ENCODE measurements at regions not wholly inside any gene's neighbourhood (a gene's known extent, or its start where the extent isn't known, plus 50 kb on each side); places are given as distances from the start of the nearest gene placed in this dataset.

DNA sequence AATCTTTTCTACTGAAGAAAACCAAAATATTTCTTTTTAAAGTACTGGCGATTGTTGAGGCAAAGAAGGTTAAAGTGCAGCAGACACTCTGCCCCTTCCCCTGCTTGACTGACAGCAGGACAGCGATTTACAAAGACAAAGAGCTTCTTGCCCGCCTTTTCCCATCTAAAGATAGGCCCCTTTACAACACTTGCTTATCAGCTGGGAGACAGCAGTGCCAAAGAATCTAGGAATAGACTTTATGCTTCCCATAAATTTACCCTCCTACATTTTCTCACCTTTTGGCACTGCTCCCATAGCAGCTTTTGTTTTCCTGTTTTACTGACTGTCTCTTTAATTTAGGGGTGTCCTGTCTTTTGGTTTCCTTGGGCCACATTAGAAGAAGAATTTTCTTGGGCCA, 824.1 kb downstream of the CCSER2 start:
- no peak for DNase-seq

DNA sequence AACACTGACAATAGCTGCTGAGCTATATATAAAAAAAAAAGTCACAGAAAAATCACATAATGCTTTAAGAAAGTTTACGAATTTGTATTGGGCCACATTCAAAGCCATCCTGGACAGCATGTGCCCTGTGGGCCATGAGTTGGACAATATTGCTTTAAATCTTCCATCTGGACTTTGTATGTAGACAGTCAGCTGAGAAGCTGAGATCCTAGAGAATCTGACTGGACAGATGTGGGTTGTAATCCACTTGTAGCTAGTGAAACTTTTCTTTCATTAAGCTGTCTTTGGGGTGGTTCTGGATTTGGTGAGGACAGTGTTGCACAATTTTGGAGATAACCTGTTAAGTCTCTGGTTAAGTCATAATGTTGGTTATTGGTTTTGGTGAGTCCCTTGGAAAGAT, 824.5 kb downstream of the CCSER2 start:
- DNase-seq = no peak

DNA sequence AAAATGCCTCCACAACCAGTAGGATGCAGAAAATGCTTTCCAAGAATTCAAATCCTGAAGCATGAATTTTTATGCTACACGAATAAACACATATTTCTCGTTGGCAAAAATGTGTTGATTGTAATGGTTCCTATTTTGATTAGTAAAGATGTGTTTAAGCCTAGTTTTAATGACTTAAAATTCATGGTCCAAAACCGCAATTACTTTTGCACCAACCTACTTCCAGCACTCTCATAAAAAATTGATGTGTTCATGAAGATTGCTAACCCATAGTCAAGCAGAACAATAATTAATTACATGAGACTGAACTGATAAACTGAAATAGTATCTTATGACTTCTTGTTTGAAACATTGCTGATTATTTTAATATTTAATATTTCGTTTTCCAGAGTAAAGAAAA, 828.8 kb downstream of the CCSER2 start:
- no peak for DNase-seq

DNA sequence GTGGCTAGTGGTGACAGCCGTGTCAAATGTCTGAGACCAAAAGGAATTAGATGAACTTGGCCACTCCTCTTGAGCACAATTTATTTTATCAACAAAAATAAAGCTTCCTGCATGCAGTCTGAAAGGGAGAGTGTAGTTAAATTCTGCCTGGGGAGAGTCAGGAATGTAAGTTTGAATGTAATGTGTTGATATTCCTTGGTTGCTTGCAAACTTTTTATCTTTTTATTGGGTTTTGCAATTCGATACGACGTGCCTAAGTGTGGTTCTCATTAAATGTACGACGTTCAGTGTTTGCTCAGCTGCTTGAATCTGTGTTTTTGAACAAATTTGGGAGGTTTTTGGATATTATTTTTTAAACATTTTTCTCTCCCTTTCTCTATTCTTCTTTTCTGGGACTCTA, 839.9 kb downstream of the CCSER2 start:
- no peak for DNase-seq

DNA sequence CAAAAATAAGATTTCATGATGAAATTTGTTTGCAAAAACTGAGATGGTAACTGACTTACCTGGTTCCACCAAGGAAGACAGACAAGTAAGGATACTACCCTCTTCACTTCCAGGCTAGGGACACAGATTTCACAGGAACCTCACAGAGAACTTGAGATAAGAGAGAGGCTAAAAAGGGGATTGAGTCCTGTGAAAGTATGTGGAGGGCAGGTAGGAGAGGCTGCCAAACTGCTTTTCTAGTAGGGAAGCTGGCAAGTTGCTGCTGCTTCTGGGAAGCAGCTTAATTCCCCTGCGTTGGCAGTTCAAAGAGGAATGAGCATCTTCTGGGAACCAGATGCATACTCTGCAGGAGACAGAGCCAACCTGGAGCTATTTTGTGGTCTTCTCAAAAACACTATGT, 841.6 kb downstream of the CCSER2 start:
- DNase-seq = no peak

DNA sequence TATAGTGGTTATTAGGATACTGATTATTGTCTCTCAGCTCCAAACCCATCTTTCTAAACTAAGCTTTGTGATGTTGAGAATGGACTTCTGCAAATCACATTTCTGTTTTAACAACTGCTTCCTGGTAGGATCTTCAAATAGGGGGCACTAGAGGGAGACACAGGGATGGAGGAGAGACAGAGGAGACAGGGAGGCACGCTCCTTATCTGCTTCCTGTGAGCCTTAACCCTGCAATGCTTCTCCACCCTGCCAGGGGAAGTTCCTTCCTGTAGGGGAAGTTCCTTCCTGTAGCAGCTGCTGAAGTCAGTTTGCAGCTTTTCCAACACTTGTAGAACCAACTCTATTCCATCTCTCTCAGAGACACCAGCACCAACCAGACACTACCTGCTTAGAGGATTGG, 847.2 kb downstream of the CCSER2 start:
- DNase-seq = no peak

DNA sequence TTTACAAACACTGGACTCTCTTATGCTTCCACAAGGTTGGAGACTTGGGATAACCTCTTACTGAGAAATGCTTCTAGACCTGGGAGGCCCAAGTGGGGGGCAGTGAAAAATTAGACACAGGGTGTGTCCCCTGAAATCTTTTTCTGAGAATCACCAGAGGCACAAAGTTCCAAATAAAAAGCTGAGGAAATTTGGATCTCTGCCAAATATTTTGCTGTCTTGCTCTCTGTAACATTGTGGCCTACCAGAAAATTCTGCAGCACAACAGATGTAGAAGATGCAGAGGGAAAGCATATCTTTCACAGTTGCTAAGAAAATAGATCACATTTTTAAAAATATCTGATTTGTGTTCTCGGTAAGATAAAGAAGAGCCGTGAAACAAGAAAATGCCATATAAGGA, 849.4 kb downstream of the CCSER2 start:
- no peak for DNase-seq

DNA sequence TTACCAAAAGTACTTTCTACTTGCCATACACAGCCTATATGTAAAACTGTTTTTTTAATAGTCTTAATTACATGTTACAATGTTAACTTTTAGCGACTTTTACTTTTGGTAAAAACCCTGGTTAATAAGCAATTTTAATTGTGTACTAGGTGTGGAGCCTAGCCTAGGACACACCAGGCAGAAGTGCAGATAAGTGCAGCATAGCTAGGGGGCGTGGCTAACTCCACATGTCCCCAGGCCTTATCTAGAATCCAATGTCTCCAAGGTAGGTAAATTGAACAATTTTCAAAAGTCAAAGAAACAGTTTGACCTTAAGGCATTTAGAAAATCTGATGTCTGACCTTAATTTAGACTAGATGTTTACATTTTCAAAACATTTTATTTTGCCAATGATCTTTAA, 858.7 kb downstream of the CCSER2 start:
- no peak for DNase-seq

DNA sequence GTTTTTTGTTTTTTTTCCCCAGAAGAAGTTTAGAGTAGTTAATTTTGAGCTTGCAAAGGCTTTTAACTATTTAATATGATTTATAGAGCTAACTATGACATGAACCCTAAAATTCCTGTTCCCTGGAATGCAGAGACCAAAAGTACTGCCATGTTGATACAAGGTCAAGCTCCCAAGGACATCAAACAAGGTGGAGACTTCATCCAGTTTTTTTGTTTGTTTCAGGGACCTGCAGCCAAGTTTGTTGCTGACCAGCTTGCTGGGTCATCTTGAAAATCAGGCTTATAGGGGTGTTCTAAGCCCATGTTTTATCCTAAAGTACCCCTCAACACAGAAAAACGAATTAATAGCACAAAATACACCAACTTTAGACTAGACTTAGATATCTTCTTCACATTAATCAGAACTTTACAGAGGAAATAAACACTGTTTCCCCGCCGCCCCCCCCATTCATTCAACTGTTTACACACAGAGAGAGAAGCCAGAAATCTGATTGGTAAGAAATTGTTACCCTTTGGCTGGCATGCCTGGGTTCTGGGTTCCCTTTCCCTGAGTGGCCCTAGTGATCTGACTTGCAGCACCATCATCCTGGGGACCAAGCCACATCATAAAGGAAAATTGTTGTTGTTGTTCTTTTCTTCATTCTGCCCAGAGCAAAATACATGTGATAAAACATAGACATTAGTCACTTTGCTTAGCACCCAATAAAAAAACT, 860.5 kb downstream of the CCSER2 start:
- no peak for DNase-seq

DNA sequence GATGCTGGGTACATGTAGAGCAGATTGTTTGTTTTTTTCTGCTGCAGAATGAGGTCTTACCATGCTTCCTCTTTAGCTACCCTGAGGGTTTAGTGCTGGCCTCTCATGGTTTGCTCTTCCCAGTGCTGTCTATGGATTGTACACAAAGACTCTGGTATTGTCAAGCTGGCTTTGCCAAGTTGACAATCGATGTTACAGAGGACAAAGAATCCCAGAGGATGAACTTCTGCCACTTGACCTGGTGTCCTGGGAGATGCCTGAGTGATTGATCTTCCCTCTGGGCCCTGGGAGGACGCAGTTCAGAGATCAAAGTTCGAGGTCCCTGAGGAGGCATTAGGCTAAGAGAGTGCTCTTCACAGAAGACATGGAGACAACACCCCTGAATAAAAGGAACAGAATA, 865.4 kb downstream of the CCSER2 start:
- no peak for DNase-seq

DNA sequence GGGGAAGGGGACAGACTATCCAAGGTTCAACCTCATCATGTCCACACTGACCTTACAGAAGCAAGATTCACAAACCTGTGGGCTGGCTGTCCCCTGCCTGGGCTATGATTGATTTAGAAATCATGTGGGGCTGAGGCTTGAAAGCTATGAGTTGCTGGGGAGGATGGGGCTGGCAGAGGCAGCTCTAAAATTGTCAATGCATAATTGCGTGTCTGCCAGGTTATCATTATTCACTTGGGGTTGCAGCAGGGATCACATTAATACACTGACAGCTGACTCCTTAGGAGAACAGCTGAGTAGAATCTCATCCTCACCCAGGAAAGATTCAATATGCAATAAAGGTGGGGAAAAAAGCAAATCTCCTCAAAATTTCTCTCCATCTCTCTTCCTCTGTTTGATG, 866.3 kb downstream of the CCSER2 start:
- no peak for DNase-seq

DNA sequence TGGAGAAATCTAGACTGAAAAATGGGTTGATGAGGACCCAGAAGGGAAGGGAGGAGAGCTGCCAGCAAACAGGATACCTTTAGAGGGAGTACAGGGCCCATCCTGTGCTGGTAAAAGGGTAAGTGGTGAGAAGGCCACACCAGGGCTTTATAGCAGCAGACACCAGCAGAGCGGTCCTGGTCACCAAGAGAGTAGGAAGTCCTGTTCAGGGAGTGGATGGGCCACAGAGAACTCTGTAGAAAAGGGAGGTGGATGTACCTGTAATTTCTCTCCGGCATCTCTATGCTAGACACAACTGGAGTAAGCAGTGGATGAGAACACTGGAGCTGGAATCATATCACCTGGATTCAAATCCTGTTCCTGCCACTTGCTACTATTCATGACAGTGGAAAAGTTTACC, 867.2 kb downstream of the CCSER2 start:
- DNase-seq = no peak

DNA sequence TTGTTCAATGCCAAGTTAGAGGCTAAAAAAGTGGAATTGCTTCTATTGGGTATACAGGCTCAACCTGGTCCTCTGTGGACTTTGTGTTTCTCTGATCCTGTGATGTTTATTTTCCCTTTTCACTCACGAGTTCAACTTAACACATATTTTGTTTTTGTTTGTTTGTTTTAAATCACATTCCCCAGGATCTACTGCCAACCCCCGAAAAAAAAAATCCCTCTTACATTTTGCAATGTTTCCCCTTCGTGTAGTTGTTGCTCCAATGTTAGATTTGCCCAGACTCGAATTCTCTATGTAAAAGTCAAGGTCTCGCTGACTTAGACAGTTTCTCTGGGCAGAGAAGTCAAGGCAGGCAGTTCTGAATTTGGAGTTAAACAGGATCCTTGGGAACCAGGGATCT, 876.4 kb downstream of the CCSER2 start:
- DNase-seq = no peak

DNA sequence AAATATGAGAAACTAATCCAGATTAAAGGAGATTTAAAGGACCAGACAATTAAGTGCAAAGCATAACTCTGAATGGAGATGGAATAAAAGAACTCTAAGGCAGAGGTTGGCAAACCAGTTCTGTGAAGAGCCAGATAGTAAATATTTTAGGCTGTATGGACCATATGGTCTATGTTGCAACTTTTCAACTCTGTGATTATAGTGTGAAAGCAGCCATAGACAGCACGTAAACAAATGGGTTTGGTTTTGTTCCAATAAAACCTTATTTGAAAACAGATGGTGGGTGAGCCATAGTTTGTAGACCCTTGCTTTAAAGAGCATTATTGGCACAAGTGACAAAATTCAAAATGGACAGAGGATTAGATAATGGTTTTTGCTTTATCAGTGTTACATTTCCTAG, 884.1 kb downstream of the CCSER2 start:
- no peak for DNase-seq

DNA sequence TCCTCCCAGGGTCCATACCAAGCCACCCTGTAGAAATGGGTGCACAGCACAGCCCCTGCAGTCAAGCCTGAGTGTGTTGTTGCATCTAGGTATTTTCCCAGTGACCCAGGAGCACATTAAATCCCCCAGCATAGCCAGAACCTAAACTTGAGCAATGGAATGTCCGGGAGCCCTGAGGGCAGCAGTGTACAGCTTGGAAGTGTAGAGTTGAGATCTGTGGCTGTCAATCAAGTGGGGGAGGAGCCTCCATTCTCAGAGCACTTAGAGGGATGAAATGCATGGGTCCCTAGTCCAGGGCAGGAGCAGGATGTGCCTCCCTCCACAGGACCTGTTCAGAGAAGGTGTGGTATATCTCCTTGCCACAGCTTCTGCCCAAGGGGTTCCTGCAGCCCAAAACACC, 885.1 kb downstream of the CCSER2 start:
- DNase-seq = no peak

DNA sequence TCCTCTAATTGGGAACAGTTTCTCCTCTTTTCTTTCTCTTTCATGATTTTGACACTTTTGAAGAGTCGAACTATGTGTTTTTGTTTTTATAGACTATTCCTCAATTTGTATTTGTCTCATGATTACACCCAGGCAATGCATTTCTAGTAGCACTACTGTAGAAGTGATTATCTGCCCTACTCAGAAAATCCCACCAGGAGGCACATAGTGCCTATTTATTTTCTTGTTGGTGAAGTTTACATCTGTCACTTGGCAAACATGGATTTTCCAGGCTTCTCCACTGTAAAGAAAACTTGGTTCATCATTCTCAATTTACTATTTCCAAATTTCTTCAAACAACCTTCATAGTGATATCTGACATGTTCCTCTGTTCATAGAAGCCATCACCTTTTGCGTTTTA, 893.9 kb downstream of the CCSER2 start:
- DNase-seq = no peak

DNA sequence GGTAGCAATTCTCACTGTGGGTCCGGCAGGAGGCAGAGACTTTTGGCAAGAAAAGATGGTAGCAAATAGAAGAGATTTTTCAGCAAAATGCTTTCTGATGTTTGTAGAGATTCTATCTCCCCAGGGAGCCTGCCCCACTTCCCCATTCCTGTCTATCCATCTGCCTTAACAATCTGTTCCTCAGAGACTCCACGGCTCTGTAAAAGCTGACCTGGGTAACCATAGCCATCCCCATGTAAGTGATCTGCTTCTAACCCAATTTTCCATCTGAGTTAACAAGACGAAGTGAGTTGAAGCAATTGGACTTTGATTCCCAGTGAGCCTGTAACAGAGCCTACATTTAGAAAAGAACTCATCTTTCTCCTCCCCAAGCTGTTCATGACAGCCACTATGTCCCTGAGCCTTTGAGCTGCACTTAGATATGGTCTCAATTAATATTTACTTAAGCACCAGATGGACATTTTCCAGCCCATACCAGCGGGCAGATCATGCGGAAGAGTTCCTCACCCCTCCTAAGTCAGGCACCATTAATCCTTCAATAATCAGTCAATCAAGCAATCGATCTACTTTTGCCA, 896.1 kb downstream of the CCSER2 start:
- no peak for DNase-seq

DNA sequence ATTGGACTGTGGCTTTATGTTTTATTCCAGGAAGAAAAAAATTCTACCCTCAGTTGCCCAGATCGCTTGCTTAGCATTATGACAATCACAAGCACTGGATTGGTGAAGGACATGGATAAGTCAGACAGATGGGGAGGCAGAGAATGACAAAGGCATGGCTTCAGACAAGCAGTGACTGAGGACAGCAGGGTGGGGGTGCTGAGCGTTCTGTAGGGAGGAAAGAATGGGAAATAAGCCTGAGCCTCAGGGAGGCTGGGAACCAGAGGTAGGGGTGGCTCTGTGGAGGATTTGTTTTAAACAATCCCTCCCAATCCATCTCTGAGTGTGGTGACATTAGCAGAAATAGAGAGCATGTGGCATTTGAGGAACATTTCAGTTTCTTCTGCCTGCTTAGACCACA, 896.9 kb downstream of the CCSER2 start:
- DNase-seq = no peak

DNA sequence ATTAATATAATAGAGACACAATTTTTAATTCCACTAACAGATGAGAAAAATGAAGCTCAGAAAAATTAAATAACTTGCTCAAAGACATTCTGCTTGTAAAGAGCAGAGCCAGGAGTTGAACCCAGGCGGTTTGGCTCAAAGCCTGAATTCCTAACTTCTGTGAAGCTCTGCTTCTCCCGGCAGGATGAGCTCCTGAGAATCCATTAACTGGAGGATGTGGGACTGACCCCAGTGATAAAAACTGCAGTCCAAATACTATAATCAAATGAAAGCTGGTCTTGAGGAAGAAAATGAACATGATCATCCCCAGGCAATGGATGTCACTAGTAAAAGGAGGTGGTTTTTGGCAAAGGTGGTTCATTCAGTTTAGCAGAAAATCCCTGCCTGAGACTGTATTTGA, 898.2 kb downstream of the CCSER2 start:
- no peak for DNase-seq

DNA sequence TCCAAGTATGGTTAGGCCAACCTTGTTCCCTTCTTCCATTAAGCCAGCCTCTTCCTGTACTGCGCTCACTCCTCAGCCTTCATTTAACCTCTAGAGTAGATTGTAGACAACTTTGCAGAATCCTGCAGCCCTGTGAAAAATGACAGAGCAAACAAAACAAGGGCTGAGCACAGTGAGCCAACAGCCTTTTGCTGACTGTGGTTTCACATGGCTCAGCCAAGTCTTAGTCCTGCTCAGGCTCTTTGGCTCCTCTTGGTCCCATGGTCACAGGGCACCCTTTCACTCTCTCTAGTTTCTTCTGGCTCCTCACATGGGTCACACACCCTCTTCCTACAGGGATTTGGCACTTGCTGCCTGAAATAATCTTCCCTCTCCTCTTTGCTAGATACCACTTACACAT, 900.3 kb downstream of the CCSER2 start:
- no peak for DNase-seq

DNA sequence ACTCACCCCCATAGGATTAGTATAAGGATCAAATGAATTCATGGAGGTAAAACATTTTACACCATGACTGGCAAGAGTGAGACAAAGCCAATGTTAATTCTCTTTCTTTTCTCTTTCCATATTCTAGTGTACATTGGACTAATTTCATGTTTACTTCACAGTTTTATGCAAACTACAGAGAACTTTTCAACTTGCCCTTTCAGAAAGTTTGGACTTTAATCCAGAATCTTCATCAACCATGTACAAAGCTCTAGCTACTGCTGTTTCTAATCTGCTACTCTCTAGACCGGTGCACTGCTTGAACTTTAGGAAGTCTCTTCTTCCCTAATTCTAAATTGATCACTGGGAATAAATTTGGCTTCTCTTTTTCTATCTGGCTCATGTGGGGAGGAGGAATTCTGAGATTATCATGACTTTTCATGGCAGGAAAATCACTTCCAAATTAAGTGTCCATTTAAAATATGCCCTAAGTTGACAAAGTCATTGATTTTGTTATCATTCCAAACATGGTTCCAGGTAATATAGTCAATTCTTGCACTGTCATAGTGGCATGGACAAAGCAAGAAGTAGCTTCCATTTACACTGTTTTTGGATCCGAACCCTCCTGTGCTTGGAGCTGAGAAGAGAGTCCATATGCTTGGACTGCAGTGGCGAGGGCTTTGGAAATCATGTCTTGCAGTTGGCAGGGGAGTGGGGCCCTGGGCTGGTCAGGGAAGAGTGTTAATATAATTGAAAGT, 903.3 kb downstream of the CCSER2 start:
- DNase-seq = no peak

DNA sequence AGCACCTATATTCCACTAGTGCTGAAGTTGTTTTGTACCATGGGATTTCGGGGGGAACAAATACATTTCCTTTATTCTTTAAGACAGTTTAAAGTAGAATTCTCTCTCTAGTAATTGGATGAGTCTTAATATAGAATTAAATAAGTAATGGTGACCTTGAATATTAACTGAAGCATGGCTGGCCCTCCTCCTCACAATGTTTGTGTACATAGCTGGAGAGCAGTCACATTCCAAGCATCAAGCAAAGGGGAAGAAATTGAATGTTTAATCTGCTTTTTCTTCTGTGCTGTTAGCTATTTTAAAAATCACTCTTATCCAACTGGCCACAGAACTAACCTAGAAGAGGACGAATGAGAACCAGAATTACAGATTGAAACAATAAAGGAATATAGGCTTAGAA, 906.9 kb downstream of the CCSER2 start:
- DNase-seq = no peak

DNA sequence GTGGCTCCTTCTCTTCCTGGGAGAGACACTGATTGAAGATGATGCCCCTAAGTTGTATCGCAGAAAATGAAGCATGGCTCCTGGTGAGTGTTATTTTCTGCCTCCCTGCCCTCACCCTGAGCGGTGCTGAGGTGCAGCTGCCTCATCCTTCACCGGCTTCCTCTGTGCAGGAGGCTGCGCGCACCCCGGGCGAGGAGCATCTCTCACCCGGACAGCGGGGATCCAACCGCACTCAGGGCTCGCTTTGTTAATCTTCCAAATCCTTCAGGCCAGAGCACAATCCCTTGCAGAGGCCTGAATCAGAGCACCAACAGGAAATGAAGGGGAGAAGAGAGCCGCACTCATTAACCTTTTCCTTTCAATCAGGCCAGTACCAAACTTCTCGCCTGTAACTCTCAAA, 910.3 kb downstream of the CCSER2 start:
- no peak for DNase-seq

DNA sequence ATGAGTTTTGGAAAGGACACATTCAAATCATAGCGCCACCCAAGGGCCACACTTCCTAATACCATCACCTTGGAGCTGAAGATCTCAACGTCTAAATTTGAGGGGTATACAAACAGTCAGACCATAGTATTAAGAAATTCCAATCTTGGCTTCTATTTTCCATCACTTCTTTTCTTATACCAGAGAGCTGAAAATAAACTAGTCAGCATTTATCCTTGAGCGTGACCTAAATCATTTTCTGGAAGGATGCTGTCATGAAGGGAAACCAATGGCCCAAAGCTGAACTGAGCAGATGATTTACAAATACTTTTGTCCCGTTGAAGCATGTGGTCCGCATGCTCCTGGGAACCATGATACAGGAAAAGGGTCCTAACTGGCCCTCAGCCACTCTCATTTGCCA, 921.9 kb downstream of the CCSER2 start:
- no peak for DNase-seq

DNA sequence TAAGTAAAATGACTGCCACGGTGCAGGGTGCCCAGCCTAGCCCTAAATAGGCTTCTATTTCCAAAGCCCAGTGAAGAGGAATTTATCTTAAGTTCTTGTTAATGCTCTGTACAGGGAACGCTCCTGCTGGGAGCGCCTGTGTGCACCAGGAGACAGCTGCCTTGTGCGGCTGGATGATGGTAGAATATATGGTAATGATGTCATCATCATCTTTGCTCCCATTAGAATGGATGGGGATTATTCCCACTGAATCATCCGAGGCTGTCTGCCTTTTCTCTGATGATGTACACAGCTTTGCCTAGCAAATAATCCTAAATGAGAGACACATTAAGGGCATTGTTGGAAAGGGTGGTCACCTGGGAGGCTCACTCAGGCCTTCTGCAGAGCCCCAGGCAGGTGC, 928.1 kb downstream of the CCSER2 start:
- no peak for DNase-seq
